Ishikawa (cell line): ENCODE measurements at regions not wholly inside any gene's neighbourhood (a gene's known extent, or its start where the extent isn't known, plus 50 kb on each side); places are given as distances from the start of the nearest gene placed in this dataset.

ENCODE experiments used
- CEBPB ChIP-seq: IDR thresholded peaks from 2 replicates; pipeline ENCODE4 v1.6.1; 2012
- CREB1 ChIP-seq: IDR thresholded peaks from 2 replicates; pipeline ENCODE4 v1.6.1; 2012; ENCODE audit warnings: low read depth
- EGR1 ChIP-seq: IDR thresholded peaks from 2 replicates; pipeline ENCODE4 v1.6.1; 2012
- EP300 ChIP-seq: IDR thresholded peaks from 2 replicates; pipeline ENCODE4 v1.6.1; 2012; ENCODE audit warnings: borderline replicate concordance
- FOXM1 ChIP-seq: IDR thresholded peaks from 2 replicates; pipeline ENCODE4 v1.6.1; 2012; ENCODE audit warnings: low read depth, borderline replicate concordance
- NFIC ChIP-seq: IDR thresholded peaks from 2 replicates; pipeline ENCODE4 v1.6.1; 2012
- RAD21 ChIP-seq: IDR thresholded peaks from 2 replicates; pipeline ENCODE4 v1.6.1; 2012; ENCODE audit warnings: low read depth
- TAF1 ChIP-seq: IDR thresholded peaks from 2 replicates; pipeline ENCODE4 v1.6.1; 2012; ENCODE audit warnings: low read depth, mild to moderate bottlenecking
- TCF12 ChIP-seq: IDR thresholded peaks from 2 replicates; pipeline ENCODE4 v1.6.1; 2012; ENCODE audit warnings: low read depth
- TEAD4 ChIP-seq: IDR thresholded peaks from 2 replicates; pipeline ENCODE4 v1.6.1; 2012
- YY1 ChIP-seq: IDR thresholded peaks from 2 replicates; pipeline ENCODE4 v1.6.1; 2012; ENCODE audit warnings: low read depth
- ZBTB7A ChIP-seq: IDR thresholded peaks from 2 replicates; pipeline ENCODE4 v1.6.1; 2012; ENCODE audit warnings: low read depth
- TF ChIP-seq, protein P1 (sequence below): IDR thresholded peaks from 2 replicates; pipeline ENCODE4 v1.6.1; 2012
- TF ChIP-seq, protein P2 (sequence below): IDR thresholded peaks from 2 replicates; pipeline ENCODE4 v1.6.1; 2012
- TF ChIP-seq, protein P3 (sequence below): IDR thresholded peaks from 2 replicates; pipeline ENCODE4 v1.6.1; 2012; ENCODE audit warnings: low read depth, mild to moderate bottlenecking

DNA sequence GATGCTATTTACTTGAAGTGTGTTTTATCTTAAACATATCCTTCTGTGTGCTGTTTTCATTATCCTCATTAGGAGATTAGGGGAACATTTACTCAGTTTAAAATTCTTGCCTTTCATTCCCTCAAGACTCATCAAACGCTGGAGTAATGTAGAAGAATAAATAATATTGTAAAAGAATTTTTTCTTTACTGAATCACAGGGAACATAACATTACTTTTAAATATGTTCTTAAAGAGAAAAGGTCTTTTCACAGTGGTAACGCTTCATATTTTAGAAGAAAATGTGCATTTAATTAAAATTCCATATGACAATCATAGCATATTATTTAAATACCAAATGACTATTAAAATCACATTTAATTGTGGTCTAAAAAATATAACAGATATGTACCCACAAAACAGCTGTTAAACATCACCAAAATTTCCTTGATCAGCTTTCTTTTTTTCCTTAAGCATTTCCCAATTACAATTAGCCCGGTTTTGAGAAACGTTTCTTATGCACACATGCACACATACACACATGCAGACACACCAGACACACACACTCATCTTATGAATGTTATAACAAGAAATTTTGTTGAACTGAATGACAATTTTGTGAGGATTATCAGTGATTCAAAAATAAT lies 102.0 kb upstream of the GLI3 start:
- TF ChIP-seq NFIC (no peak), ZBTB7A (no peak), TEAD4 (no peak), CREB1 (no peak), EGR1 (no peak), FOXM1 (no peak), RAD21 (no peak), EP300 (no peak), TAF1 (no peak), CEBPB (no peak), YY1 (no peak)
- TF ChIP-seq, protein P1, sequence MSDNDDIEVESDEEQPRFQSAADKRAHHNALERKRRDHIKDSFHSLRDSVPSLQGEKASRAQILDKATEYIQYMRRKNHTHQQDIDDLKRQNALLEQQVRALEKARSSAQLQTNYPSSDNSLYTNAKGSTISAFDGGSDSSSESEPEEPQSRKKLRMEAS = no peak
- TF ChIP-seq, protein P2, sequence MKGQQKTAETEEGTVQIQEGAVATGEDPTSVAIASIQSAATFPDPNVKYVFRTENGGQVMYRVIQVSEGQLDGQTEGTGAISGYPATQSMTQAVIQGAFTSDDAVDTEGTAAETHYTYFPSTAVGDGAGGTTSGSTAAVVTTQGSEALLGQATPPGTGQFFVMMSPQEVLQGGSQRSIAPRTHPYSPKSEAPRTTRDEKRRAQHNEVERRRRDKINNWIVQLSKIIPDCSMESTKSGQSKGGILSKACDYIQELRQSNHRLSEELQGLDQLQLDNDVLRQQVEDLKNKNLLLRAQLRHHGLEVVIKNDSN = no peak
- TF ChIP-seq, protein P3, sequence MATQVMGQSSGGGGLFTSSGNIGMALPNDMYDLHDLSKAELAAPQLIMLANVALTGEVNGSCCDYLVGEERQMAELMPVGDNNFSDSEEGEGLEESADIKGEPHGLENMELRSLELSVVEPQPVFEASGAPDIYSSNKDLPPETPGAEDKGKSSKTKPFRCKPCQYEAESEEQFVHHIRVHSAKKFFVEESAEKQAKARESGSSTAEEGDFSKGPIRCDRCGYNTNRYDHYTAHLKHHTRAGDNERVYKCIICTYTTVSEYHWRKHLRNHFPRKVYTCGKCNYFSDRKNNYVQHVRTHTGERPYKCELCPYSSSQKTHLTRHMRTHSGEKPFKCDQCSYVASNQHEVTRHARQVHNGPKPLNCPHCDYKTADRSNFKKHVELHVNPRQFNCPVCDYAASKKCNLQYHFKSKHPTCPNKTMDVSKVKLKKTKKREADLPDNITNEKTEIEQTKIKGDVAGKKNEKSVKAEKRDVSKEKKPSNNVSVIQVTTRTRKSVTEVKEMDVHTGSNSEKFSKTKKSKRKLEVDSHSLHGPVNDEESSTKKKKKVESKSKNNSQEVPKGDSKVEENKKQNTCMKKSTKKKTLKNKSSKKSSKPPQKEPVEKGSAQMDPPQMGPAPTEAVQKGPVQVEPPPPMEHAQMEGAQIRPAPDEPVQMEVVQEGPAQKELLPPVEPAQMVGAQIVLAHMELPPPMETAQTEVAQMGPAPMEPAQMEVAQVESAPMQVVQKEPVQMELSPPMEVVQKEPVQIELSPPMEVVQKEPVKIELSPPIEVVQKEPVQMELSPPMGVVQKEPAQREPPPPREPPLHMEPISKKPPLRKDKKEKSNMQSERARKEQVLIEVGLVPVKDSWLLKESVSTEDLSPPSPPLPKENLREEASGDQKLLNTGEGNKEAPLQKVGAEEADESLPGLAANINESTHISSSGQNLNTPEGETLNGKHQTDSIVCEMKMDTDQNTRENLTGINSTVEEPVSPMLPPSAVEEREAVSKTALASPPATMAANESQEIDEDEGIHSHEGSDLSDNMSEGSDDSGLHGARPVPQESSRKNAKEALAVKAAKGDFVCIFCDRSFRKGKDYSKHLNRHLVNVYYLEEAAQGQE = no peak

DNA sequence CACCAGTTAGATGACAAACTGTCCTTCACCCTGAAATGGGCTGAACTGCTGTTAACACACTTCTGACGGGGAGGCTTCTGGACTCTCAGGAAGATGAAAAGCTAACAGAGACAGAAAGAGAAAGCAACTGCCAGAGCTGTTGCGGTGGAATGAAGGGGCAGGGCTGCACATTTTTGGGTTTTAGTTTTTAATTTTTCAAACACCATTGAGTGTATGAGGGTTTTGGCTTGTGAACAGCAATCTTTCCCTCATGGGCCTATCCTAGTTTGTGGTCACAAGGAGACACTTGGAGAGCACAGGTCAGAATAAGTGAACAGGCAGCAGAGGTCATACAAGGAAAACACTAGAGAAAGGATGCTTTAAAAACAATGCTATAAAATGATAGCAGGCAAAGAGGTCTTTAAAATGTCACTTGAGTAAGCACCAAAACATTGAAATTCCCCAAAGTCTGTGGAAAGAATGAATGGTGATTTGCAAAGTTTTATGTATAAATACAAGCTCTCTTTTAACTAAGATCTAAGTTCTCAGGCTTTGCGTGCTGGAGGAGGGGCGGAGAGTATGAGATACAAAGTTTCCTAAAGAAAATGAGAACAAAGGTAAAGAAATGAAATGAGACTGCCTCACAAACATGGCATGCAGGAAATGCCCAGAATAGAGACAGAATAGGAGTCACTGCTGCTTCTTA lies 101.4 kb upstream of the GLI3 start:
- no peak for TF ChIP-seq EGR1
- no peak for TF ChIP-seq TCF12
- no peak for TF ChIP-seq TAF1
- TF ChIP-seq ZBTB7A = no peak

DNA sequence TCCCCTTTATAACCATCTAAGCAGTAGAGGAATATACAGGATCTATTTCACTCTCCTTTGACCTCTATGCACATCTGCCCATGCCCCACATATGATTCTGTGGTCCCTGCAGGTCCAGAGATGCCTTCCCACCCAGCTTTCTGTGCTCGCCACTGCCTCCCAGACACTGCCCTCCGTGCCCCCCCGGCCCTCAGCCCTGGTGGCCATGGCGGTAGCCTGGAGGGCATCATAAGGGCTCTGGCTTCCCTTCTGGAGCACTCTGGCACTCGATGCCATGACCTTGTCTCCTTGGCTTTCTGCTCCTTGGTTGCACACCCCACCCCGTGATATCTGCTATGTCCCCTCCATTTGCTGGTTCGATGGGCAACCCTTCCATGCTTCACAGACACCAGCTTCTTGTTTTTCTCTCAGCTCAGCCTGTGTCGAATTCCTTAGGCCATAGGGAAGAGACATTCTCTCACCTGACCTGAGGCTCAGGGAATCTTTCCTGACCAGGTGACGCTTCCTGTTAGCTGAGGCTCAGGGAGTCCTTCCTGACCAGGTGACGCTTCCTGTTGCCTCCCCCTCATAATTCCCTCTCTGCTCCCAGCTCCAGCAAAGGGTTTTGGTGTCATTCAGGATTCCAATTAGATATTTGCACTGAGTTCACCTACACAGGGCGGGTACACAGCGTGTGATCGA lies 100.4 kb upstream of the GLI3 start:
- TF ChIP-seq YY1 (no peak), NFIC (no peak), TEAD4 (no peak), CEBPB (no peak), ZBTB7A (no peak), RAD21 (no peak), TCF12 (no peak), EP300 (no peak), FOXM1 (no peak), CREB1 (no peak), TAF1 (no peak), EGR1 (no peak)
- TF ChIP-seq, protein P1 = no peak
- TF ChIP-seq, protein P3 = no peak
- TF ChIP-seq, protein P2 = no peak

DNA sequence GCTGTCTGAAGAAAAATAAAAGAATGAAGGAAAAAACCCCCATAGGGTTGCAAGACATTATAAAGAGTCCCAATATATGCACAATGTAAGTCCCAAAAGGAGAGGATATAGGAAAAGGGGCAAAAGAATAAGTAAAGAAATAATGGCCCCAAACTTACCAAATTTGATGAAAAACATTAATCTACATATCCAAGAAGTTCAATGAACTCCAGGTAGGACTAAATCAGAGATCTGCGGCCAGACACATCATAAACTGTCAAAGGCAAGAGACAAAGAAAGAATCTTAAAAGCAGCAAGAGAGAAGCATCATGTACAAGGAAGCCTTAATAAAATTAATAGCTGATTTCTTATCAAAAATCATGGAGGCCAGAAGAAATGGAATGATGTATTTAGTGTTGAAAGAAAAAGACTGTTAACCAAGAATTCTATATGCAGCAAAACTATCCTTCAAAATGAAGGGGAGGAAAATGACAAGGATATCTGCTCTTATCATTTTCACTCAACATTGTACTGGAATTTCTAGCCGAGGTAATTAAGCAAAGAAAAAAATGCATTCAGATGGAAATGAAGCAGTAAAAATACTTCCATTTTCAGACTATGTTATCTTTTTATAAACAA lies 95.7 kb upstream of the GLI3 start:
- TF ChIP-seq EP300 (no peak), FOXM1 (no peak), YY1 (no peak), EGR1 (no peak), TEAD4 (no peak), RAD21 (no peak), CEBPB (no peak), ZBTB7A (no peak), NFIC (no peak), TCF12 (no peak), TAF1 (no peak), CREB1 (no peak)
- TF ChIP-seq, protein P3 = no peak
- TF ChIP-seq, protein P1 = no peak
- TF ChIP-seq, protein P2 = no peak
